HPDE6-E6E7 (cell line): ENCODE measurements at regions not wholly inside any gene's neighbourhood (a gene's known extent, or its start where the extent isn't known, plus 50 kb on each side); places are given as distances from the start of the nearest gene placed in this dataset.
A peak's percentile ranks its signal among the peaks of the same experiment; 100 is the strongest.

Source experiments
- DNase-seq: peaks from one replicate; pipeline ENCODE4 v3.0.0; 2011; ENCODE audit warnings: missing footprints; ENCODE audit errors: extremely low spot score

- no peak for DNase-seq
These were observed 559.2 kb upstream of the TLE4 start for GRCh38 chr9:79012561-79012960.

- no peak for DNase-seq
These were observed 557.8 kb upstream of the TLE4 start for GRCh38 chr9:79013715-79014610.

- no peak for DNase-seq
These were observed 556.7 kb upstream of the TLE4 start for GRCh38 chr9:79014929-79015699.

DNA sequence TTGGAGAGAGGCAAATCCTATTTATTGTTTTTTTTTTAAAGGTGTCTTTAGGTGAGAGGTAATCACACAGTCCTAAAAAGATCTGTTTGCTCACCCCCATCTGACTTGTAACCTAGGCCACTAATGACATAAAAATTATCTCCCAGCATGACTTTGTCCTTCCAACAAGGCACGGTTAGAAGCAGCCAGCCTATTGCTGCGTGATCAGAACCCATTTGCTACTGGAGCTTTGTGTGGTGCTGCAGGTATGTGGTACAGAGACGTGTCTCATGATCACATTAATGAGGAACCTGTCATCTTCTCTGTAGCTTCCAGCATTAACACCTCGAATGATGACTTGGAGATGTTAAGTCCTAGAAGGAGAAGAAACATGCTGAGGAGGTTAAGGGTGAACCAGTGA is 555.8 kb upstream of the TLE4 start:
- DNase-seq: no peak

GRCh38 chr9:79020276-79020675 is 551.5 kb upstream of the TLE4 start:
- DNase-seq: no peak

- DNase-seq: no peak
These were observed 550.7 kb upstream of the TLE4 start for GRCh38 chr9:79021084-79021483.

- DNase-seq: peak; percentile 57
These were observed 548.6 kb upstream of the TLE4 start for GRCh38 chr9:79023134-79023580.

- DNase-seq: peak; percentile 74
These were observed 545.4 kb upstream of the TLE4 start for GRCh38 chr9:79026316-79026715.

GRCh38 chr9:79028101-79028500 is 543.7 kb upstream of the TLE4 start:
- DNase-seq: no peak

DNA sequence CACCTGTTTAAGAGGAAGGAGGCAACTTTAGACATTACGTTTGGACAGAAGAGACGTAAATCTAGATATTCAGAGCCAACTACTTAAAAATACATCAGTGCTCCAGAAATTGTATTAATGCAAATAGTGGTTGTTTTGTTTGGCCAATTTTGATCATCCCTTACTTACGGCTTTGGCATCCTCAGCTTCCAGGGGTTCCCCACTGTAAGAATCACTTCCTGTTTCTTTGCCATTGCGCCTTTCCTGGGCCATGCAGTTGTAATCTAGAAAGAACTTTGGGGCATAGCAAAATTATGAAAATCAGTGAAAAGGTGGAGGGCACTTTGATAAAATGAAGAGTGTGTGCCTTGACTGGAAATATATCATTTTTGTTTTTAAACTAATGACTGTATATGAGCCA is 537.2 kb upstream of the TLE4 start:
- no peak for DNase-seq

DNA sequence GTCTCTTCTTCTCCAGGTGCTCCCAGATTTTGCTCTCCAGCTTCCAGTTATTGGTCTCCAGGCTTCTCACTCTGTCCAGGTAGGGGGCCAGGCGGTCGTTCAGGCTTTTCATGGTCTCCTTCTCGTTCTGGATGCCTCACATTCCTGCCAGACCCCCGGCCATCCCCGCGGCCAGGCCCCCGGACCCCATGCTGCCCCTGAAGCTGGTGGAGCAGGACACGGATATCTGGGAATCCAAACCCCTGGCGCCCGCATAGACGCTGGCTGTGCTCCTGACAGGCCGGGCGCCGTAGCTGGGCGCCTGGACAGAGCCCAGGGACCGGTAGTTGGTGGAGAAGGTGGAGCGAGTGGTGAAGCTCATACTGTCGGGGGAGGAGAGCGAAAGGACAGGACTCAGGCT is 534.4 kb upstream of the TLE4 start:
- no peak for DNase-seq

DNA sequence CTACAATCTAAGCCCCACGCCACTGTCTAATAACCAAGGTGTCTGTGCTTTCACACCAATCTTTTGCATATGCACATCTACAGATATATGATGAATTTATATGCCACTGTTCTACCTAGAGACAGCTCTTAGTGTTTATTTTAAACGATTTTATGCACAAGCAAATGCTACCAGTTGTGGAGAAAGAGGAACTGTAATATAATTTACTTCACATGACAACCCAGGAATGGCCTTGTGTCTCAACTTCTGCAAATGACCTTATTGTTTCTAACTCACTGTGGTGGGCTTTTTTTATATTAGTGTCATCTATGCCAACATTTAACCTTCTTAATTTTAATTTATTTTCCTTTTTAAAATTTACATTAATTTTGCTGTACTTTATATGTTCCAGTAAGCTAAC is 531.1 kb upstream of the TLE4 start:
- no peak for DNase-seq

DNA sequence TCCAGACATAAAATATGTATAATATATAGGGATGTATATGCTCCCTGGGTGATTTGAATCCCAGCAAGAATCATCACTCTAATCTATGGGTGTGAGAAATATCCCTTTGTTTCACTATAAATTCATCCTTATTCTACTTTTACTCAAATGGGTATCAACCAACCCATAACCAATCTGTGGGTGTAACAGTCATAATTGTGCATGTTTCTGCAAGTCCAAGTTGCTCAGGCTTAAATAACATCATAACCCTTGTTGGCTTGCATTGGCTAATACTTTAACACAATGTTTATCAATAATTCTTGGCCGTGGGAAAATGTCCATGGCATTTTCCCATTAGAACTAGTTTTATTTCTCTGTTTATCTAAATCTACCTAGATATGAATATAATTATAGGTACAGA is 530.5 kb upstream of the TLE4 start:
- DNase-seq: no peak

DNA sequence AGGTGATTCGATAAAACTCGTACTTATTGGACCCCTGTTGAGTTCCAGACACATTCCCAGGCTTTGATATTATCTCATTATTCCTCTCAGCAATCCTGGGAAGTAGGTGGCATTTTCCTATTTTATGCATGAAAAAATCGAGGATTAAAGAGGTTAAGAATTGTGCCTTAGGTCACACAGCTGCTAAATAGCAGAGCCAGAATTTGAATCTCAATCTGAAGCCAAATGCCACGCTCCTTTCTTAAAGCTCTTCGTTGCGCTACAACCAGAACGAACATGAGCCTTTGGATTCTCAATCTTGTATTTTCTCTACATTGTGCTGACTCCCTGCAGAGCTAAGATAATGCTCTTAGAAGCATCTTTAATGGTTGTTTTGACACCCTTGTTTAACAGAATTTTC is 527.8 kb upstream of the TLE4 start:
- no peak for DNase-seq

- no peak for DNase-seq
These were observed 525.4 kb upstream of the TLE4 start for GRCh38 chr9:79046401-79046800.

DNA sequence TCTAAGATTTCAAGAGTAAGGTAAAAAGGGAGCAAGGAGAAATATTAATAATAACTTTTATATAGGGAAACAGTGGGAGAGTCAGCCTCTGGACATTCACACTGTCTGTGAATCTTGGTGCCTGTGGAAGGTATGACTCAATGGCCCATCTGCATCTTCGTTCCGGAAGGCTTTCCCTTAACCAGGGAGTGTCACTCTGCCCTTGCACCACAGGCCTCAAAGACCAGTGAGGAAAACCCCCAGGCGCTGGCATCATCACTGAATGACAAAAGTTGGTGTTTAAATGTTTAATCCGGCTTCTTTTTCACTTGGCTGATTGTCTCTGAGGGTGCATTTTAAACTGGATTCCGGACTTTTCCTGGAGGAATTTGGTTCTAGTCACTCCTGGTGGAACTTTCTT is 522.4 kb upstream of the TLE4 start:
- no peak for DNase-seq

GRCh38 chr9:79053598-79053997 is 518.2 kb upstream of the TLE4 start:
- peak; percentile 6 for DNase-seq

- DNase-seq: no peak
These were observed 517.3 kb upstream of the TLE4 start for GRCh38 chr9:79054500-79054899.

DNA sequence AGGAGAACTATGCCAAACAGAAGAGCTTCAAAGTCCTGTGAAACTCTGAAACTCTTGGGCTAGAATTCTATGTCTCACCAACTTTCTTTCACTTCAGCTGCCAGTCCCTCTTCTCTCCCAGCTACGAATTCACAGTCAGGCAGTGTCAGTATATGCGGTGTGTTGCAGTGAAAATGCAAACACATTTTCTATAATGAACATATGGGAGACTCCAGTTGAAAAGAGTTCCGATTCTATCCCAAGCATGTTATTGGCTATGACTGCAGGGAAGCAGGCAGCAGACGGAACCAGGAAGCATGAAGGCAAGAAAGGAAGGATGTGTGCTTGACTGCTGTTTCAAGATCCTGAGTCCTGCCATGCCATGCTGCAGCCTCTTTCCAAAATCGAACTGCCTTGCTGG is 515.7 kb upstream of the TLE4 start:
- DNase-seq: no peak

DNA sequence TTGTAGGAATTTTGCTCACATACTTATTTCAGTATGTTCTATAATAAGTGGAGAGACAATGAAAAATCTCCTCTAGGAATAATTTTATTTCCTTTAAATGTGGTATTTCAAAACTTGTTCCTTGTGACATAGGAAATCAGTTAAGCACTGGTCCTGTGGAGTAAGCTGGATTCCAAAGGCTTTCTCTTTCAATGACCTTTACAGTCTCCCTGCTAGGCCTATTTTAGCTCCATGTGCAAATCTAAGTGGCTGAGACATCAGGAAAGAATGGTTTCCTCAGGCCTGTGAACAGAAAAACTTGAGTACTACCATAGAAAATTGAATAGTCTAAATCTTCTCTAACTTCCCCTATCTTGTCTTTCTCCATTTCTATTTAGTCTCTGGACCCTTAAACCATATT is 514.2 kb upstream of the TLE4 start:
- no peak for DNase-seq

DNA sequence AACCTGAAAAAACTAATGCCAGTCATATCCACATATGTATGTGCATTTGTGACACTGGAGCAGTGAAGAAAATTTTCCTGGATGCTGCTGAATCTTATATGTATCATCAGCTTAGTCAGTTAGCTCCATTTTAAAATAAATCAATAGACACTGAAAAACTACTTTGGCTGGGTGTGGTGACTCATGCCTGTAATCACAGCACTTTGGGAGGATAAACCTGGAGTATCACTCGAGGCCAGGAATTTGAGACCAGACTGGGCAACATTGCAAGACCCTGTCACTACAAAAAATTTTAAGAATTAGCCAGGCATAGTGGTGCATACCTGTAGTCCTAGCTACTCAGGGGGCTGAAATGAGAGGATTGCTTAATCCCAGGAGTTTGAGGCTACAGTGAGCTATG is 511.0 kb upstream of the TLE4 start:
- DNase-seq: no peak

- DNase-seq: no peak
These were observed 509.8 kb upstream of the TLE4 start for GRCh38 chr9:79061752-79062616.
